NCI-H748 treated with DMSO at 0.1 percent for 48 hours (cell line): ENCODE measurements at regions not wholly inside any gene's neighbourhood (a gene's known extent, or its start where the extent isn't known, plus 50 kb on each side); places are given as distances from the start of the nearest gene placed in this dataset.
A peak's percentile ranks its signal among the peaks of the same experiment; 100 is the strongest.
"Not testable (repeated sequence)": the region's sequence is repeated elsewhere in the genome, so short reads cannot be mapped to it uniquely, and the experiment has no call there.

Source experiments
- DNase-seq: peaks from one replicate; lab custom pipeline; 2025; lab: John Stamatoyannopoulos, UW

GRCh38 chr17:14732211-14732610 is 431.3 kb downstream of the HS3ST3B1 start:
- no peak for DNase-seq

- DNase-seq: no peak
Measured at GRCh38 chr17:14731591-14731990, 430.7 kb downstream of the HS3ST3B1 start.

- no peak for DNase-seq
Measured at GRCh38 chr17:14730821-14731220, 429.9 kb downstream of the HS3ST3B1 start.

GRCh38 chr17:14725729-14726128 is 424.8 kb downstream of the HS3ST3B1 start:
- no peak for DNase-seq

- no peak for DNase-seq
Measured at GRCh38 chr17:14724770-14725169, 423.9 kb downstream of the HS3ST3B1 start.

- DNase-seq: not testable (repeated sequence)
Measured at GRCh38 chr17:14723349-14723748, 422.5 kb downstream of the HS3ST3B1 start.

- DNase-seq: no peak
Measured at GRCh38 chr17:14719942-14720341, 419.1 kb downstream of the HS3ST3B1 start.

GRCh38 chr17:14717859-14718258 is 417.0 kb downstream of the HS3ST3B1 start:
- DNase-seq: no peak

GRCh38 chr17:14715561-14715960 is 414.7 kb downstream of the HS3ST3B1 start:
- no peak for DNase-seq

- DNase-seq: no peak
Measured at GRCh38 chr17:14712611-14713021, 411.7 kb downstream of the HS3ST3B1 start.

GRCh38 chr17:14704121-14704520 is 403.2 kb downstream of the HS3ST3B1 start:
- no peak for DNase-seq

- no peak for DNase-seq
Measured at GRCh38 chr17:14701886-14702285, 401.0 kb downstream of the HS3ST3B1 start.

- peak; percentile 65 for DNase-seq
Measured at GRCh38 chr17:14699574-14700185, 398.8 kb downstream of the HS3ST3B1 start.

GRCh38 chr17:14693382-14693781 is 392.5 kb downstream of the HS3ST3B1 start:
- DNase-seq: no peak

- no peak for DNase-seq
Measured at GRCh38 chr17:14690704-14691103, 389.8 kb downstream of the HS3ST3B1 start.

- DNase-seq: no peak
Measured at GRCh38 chr17:14688134-14688533, 387.3 kb downstream of the HS3ST3B1 start.

- DNase-seq: no peak
Measured at GRCh38 chr17:14672830-14673229, 371.9 kb downstream of the HS3ST3B1 start.

- DNase-seq: no peak
Measured at GRCh38 chr17:14670861-14671260, 370.0 kb downstream of the HS3ST3B1 start.

GRCh38 chr17:14664511-14664910 is 363.6 kb downstream of the HS3ST3B1 start:
- no peak for DNase-seq

GRCh38 chr17:14641117-14641516 is 340.2 kb downstream of the HS3ST3B1 start:
- no peak for DNase-seq

GRCh38 chr17:14637260-14637659 is 336.4 kb downstream of the HS3ST3B1 start:
- no peak for DNase-seq

- DNase-seq: no peak
Measured at GRCh38 chr17:14630621-14631020, 329.7 kb downstream of the HS3ST3B1 start.

GRCh38 chr17:14630046-14630445 is 329.2 kb downstream of the HS3ST3B1 start:
- DNase-seq: no peak

- DNase-seq: no peak
Measured at GRCh38 chr17:14622615-14623101, 321.8 kb downstream of the HS3ST3B1 start.
